ENCODE measurements at regions not wholly inside any gene's neighbourhood (a gene's known extent, or its start where the extent isn't known, plus 50 kb on each side); places are given as distances from the start of the nearest gene placed in this dataset.

DNA sequence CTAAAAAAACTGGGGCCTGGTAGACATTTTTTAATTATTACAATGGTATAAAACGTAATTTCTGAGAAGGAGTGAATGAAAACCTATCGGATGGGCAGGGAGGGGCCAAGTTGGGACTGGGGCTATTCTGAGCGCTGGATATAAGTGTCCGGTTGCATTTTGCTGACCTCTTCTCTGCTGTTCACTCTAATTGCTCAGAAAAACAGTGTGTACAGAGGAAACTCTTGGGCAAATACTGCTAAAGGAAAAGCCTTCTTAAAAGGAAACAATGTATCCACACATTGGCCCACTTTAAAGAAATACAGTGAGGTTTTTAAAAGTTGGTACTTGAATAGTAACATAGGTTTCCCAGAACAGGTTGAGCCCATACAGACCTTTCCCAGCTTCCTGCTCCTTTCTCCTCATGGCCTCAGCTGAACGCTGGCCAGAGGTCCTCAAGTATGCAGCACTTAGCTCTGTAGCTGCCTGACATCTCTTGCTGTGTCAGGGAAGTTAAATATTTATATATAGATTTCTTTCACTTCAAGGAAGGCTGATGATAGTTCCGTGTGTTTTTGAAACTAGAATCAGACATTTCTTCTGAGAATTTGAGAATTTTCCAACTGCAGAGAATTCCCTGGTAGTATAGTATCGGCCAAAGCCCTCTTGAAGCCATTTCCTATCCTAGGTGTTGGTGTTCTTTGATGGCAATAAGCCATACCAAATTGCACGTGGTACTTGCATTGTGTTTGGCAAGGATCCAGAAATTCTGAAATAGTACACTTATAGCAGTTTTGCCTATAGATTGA lies 97.1 kb upstream of the SLC4A4 start:
- H3K9me3 Mint-ChIP-seq = no peaks in the 10 kb centered on the region
- no peak for ATAC-seq (ENCODE audit: low read depth)

DNA sequence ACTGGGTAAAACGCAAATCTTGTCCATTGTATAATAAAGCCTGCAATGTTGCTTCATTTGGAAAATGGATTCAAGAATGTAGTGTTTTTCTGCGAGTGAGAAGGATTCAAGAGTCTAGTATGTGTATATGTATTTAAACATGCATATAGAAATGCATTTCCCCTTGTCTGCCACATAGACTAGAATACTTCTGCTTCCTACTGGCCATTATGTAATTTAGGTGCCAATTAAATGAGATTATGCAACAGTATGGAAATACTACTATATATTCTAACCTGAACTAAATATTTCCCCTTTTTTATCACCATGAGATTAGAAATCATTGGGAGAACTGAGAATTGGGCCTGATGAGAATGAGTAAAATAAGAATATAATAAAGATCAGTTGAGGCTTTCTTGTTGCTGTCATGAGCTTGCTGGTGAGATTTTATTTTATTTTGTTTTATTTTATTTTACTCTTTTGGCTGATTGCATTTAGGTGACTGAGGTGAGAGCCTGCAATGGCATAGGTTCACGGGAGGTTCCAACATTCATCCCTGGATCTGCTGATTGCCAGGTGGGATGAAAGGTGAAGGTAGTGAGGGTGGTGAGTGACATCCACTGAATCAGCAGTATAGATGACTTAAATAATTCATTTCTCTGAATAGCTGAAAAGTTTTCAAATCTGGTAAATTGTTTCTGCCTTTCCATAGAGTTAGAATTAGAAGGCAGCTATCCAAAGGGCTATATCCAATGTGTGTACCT lies 95.6 kb upstream of the SLC4A4 start:
- ChIA-PET POLR2A (no interaction called here), CTCF (no interaction called here)
- peaks cover 7% of the 10 kb centered on the region for H3K27me3 Mint-ChIP-seq
- H3K36me3 Mint-ChIP-seq (ENCODE audit: low read depth) = no peaks in the 10 kb centered on the region
- no peak overlapping the region for H3K27ac Mint-ChIP-seq
- H3K4me1 Mint-ChIP-seq = no peaks in the 10 kb centered on the region
- no peaks in the 10 kb centered on the region for H3K9me3 Mint-ChIP-seq
- intact Hi-C loops (cut with micrococcal nuclease) = no loop called here
- no peak overlapping the region for H3K4me3 Mint-ChIP-seq
- ATAC-seq (ENCODE audit: low read depth) (no peak), DNase-seq (no peak)
- no peak for TF ChIP-seq CTCF (IDR thresholded peaks at IDR 0.05)

More for the DNA sequence above, 97.1 kb upstream of the SLC4A4 start:
- no peaks in the 10 kb centered on the region for H3K36me3 Mint-ChIP-seq (ENCODE audit: low read depth)
- no peak overlapping the region for H3K27ac Mint-ChIP-seq
- H3K4me3 Mint-ChIP-seq = no peak overlapping the region
- no peak for TF ChIP-seq CTCF (IDR thresholded peaks at IDR 0.05)
- peaks cover 4% of the 10 kb centered on the region for H3K27me3 Mint-ChIP-seq
- intact Hi-C loops (cut with micrococcal nuclease) = no loop called here
- ChIA-PET POLR2A (no interaction called here), CTCF (no interaction called here)
- H3K4me1 Mint-ChIP-seq = no peaks in the 10 kb centered on the region
- DNase-seq = no peak

- ATAC-seq (ENCODE audit: low read depth) (no peak), DNase-seq (no peak)
- Mint-ChIP-seq H3K27ac (no peak overlapping the region), H3K4me3 (no peak overlapping the region), H3K27me3 (peaks cover 5% of the 10 kb centered on the region), H3K36me3 (ENCODE audit: low read depth) (no peaks in the 10 kb centered on the region), H3K4me1 (no peaks in the 10 kb centered on the region), H3K9me3 (no peaks in the 10 kb centered on the region)
- TF ChIP-seq CTCF (IDR thresholded peaks at IDR 0.05) = no peak
- ChIA-PET POLR2A (no interaction called here), CTCF (no interaction called here)
- intact Hi-C loops (cut with micrococcal nuclease) = no loop called here
These were observed 91.1 kb upstream of the SLC4A4 start for GRCh38 chr4:71247706-71248105.

DNA sequence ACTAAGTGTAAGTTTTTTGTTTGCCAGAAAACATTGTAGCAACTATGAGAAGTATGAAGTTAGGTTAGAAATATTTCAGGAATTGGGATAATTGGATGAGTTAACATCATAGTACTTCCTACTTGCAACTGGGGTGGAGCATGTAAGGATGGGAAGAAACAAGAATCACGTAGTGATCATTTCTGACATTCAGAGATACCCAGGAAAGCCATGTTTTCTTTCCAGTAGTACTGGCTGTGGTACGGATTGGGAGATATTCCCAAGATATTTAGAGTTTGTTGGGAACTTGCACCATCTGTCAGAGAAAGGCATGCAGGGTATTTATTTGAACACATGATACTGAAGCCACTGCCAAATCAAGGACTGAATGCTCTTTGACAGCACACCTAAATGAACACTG lies 87.6 kb upstream of the SLC4A4 start:
- no peak overlapping the region for H3K4me3 Mint-ChIP-seq
- POLR2A ChIA-PET = no interaction called here
- peaks cover 3% of the 10 kb centered on the region for H3K27me3 Mint-ChIP-seq
- CTCF ChIA-PET = no interaction called here
- DNase-seq = no peak
- no peak for ATAC-seq (ENCODE audit: low read depth)
- no peaks in the 10 kb centered on the region for H3K9me3 Mint-ChIP-seq
- intact Hi-C loops (cut with micrococcal nuclease) = no loop called here
- H3K36me3 Mint-ChIP-seq (ENCODE audit: low read depth) = no peaks in the 10 kb centered on the region
- H3K4me1 Mint-ChIP-seq = no peaks in the 10 kb centered on the region
- no peak for TF ChIP-seq CTCF (IDR thresholded peaks at IDR 0.05)
- H3K27ac Mint-ChIP-seq = no peak overlapping the region

- CTCF ChIA-PET = no interaction called here
- H3K27ac Mint-ChIP-seq = no peak overlapping the region
- no peak for ATAC-seq (ENCODE audit: low read depth)
These were observed 85.3 kb upstream of the SLC4A4 start for GRCh38 chr4:71253545-71253944.

More at GRCh38 chr4:71253545-71253944, 85.3 kb upstream of the SLC4A4 start:
- DNase-seq = no peak
- POLR2A ChIA-PET = no interaction called here
- no peaks in the 10 kb centered on the region for H3K4me1 Mint-ChIP-seq
- H3K9me3 Mint-ChIP-seq = no peaks in the 10 kb centered on the region
- no peak for TF ChIP-seq CTCF (IDR thresholded peaks at IDR 0.05)
- H3K27me3 Mint-ChIP-seq = no peaks in the 10 kb centered on the region
- no peak overlapping the region for H3K4me3 Mint-ChIP-seq
- H3K36me3 Mint-ChIP-seq (ENCODE audit: low read depth) = no peaks in the 10 kb centered on the region
- intact Hi-C loops (cut with micrococcal nuclease) = no loop called here
